AG04449 (cell line): ENCODE measurements at regions not wholly inside any gene's neighbourhood (a gene's known extent, or its start where the extent isn't known, plus 50 kb on each side); places are given as distances from the start of the nearest gene placed in this dataset.
"Not testable (repeated sequence)": the region's sequence is repeated elsewhere in the genome, so short reads cannot be mapped to it uniquely, and the experiment has no call there.

ENCODE experiments used
- CTCF ChIA-PET: fragments of 350-600 bp; formaldehyde crosslinking; extraction: SDS; loops from one replicate; lab custom pipeline; 2021; ENCODE audit warnings: antibody characterized with exemption; lab: Yijun Ruan, JAX
- POLR2A ChIA-PET: fragments of 400-600, 350-600 bp; formaldehyde crosslinking; extraction: SDS; loops from one replicate; lab custom pipeline; 2020; ENCODE audit warnings: antibody characterized with exemption, inconsistent platforms; lab: Yijun Ruan, JAX
- DNase-seq: peaks from one replicate; pipeline ENCODE4 v3.0.0-alpha.2; 2010; ENCODE audit warnings: low read depth, low spot score
- H3K4me3 ChIP-seq: 2 replicates; pipeline ENCODE4 v1.5.1; 2011; ENCODE audit warnings: low read depth, mild to moderate bottlenecking, control low read depth, low read length
- TF ChIP-seq, protein P1 (sequence below): IDR thresholded peaks from one replicate; pipeline ENCODE4 v1.5.1; 2011; ENCODE audit warnings: mild to moderate bottlenecking, moderate library complexity, low read length, control low read depth, inconsistent platforms; ENCODE audit not compliant: insufficient read depth; ENCODE audit errors: missing control alignments

DNA sequence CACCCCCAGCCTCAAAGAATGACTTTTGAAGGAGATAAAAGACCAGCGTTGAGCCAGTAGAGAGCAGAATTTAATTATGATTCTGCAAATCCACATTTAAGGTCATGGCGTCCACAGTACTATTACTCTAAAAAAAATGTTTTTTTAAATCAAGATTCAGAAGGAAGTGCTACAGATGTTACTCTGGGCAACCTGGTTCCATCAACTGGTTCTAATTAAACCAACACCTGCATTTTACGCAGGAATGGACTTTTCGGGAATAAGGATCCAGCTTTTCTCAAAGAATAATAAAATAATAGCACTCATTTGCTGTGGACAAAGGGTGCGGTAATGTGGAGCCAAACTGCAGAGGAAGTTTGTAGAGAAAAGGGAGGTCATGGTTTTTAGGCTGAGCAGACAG, 62.9 kb upstream of the IPO5 start:
- TF ChIP-seq, protein P1, sequence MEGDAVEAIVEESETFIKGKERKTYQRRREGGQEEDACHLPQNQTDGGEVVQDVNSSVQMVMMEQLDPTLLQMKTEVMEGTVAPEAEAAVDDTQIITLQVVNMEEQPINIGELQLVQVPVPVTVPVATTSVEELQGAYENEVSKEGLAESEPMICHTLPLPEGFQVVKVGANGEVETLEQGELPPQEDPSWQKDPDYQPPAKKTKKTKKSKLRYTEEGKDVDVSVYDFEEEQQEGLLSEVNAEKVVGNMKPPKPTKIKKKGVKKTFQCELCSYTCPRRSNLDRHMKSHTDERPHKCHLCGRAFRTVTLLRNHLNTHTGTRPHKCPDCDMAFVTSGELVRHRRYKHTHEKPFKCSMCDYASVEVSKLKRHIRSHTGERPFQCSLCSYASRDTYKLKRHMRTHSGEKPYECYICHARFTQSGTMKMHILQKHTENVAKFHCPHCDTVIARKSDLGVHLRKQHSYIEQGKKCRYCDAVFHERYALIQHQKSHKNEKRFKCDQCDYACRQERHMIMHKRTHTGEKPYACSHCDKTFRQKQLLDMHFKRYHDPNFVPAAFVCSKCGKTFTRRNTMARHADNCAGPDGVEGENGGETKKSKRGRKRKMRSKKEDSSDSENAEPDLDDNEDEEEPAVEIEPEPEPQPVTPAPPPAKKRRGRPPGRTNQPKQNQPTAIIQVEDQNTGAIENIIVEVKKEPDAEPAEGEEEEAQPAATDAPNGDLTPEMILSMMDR, result no peak
- CTCF ChIA-PET, result interaction anchor here (1.0 to 1.3 kb wide), 2 partner anchors 8 to 35 kb away, joined by 3 to 4 read pairs; no protein-coding TSS in a partner anchor

GRCh38 chr13:97891964-97892363, 61.5 kb upstream of the IPO5 start:
- H3K4me3 ChIP-seq, DNase-seq, POLR2A ChIA-PET: not testable (repeated sequence)
- CTCF ChIA-PET, result interaction anchor here (1.3 to 2.9 kb wide), 2 partner anchors 20 to 37 kb away, joined by 4 to 13 read pairs; no protein-coding TSS in a partner anchor

More for the DNA sequence above, 62.9 kb upstream of the IPO5 start:
- no peak overlapping the region for H3K4me3 ChIP-seq
- DNase-seq, result no peak
- POLR2A ChIA-PET, result no interaction called here

DNA sequence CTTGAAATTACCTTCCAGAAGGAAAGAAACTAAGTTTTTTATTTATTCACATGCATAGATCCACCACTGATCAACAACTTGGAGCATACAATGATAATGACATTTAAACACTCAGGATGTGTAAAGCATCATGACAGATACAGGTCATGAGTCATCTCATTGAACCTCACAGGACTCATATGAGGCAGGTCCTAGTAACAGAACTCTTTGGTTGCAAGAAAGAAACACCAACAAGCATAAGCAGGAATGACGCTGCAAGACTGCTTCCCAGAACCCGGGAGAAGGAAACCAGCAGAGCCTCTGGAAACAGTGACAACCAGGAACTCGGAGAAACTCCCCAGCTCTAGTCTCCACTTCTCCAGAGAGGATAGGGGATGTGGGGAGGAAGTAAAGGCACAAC, 60.8 kb upstream of the IPO5 start:
- DNase-seq, result no peak
- H3K4me3 ChIP-seq, result no peak overlapping the region
- POLR2A ChIA-PET, result no interaction called here
- TF ChIP-seq, protein P1, result no peak
- CTCF ChIA-PET, result interaction anchor here (2.9 kb wide), 1 partner anchor 19 kb away, joined by 13 read pairs; no protein-coding TSS in a partner anchor

- ChIA-PET POLR2A (no interaction called here), CTCF (interaction anchor here (2.3 kb wide), 1 partner anchor 16 kb away, joined by 7 read pairs; no protein-coding TSS in a partner anchor)
- no peak overlapping the region for H3K4me3 ChIP-seq
- TF ChIP-seq, protein P1, result no peak
- no peak for DNase-seq
Observed at GRCh38 chr13:97895383-97895782, 58.1 kb upstream of the IPO5 start.

DNA sequence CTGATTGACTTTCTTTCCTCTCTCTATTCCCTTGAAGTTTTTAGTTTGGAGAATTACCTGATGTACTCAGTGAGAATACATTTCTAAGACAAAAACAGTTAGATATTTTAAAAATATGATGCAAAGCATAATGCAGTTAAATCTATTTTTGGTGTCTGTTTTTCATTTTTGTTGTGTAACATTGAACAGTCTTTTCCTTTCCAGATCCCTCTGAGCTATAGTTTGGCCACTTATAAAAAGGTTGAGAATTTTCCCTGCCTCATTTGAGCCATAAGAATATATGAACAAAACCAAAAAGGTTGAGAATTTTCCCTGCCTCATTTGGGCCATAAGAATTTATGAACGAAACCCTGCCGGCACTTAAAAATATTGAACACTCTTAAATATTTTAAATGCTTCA, 57.0 kb upstream of the IPO5 start:
- TF ChIP-seq, protein P1, result no peak
- no peak overlapping the region for H3K4me3 ChIP-seq
- ChIA-PET CTCF (interaction anchor here (2.3 kb wide), 1 partner anchor 15 kb away, joined by 7 read pairs; no protein-coding TSS in a partner anchor), POLR2A (no interaction called here)
- DNase-seq, result no peak

GRCh38 chr13:97901716-97902115, 51.8 kb upstream of the IPO5 start:
- no peak for DNase-seq
- POLR2A ChIA-PET, result no interaction called here
- H3K4me3 ChIP-seq, result no peak overlapping the region
- CTCF ChIA-PET, result interaction anchor here (1.4 to 2.2 kb wide), 2 partner anchors 10 to 13 kb away, joined by 4 to 9 read pairs; no protein-coding TSS in a partner anchor
- TF ChIP-seq, protein P1, result no peak
